H1 (cell line): ENCODE measurements at regions not wholly inside any gene's neighbourhood (a gene's known extent, or its start where the extent isn't known, plus 50 kb on each side); places are given as distances from the start of the nearest gene placed in this dataset.

Experiments
- CTCF ChIA-PET: fragments of 300-600 bp; sonication (Branson Sonifier 250); formaldehyde crosslinking; loops from one replicate; lab custom pipeline; 2021; ENCODE audit not compliant: partially characterized antibody; lab: Charles Lee
- POLR2A ChIA-PET: fragments of 300-600 bp; sonication (Branson Sonifier 250); formaldehyde crosslinking; loops from one replicate; lab custom pipeline; 2021; ENCODE audit warnings: inconsistent platforms; ENCODE audit not compliant: partially characterized antibody; lab: Charles Lee
- DNase-seq, 2 experiments: peaks; one replicate each; pipeline versions ENCODE4 v3.0.0 to v3.0.0-alpha.2; 2010 to 2022; ENCODE audit warnings: low spot score in 2 of 2, low read depth in 1 of 2, mixed read lengths in 1 of 2
- FAIRE-seq: peaks from 2 replicates; lab custom pipeline; 2011; peaks lifted over from hg19 to GRCh38; lab: Jason Lieb, UNC
- H2AFZ ChIP-seq: 2 replicates; pipeline ENCODE4 v1.8.1; 2012; ENCODE audit warnings: low read length, inconsistent platforms
- H2AK5ac ChIP-seq: 2 replicates; pipeline ENCODE4 v1.6.1; 2013; ENCODE audit warnings: low read depth, low read length
- H2BK120ac ChIP-seq: replicated peaks from 2 replicates; pipeline ENCODE3; 2013; ENCODE audit warnings: low read depth, low read length, inconsistent platforms
- H2BK12ac ChIP-seq: 2 replicates; pipeline ENCODE4 v1.6.1; 2013; ENCODE audit warnings: low read depth, low read length
- H2BK15ac ChIP-seq: 2 replicates; pipeline ENCODE4 v1.6.1; 2013; ENCODE audit warnings: low read length
- H2BK20ac ChIP-seq: 2 replicates; pipeline ENCODE4 v1.6.1; 2013; ENCODE audit warnings: low read length
- H2BK5ac ChIP-seq: 2 replicates; pipeline ENCODE4 v1.6.1; 2013; ENCODE audit warnings: low read depth, low read length
- H3K14ac ChIP-seq: 2 replicates; pipeline ENCODE4 v1.6.1; 2013; ENCODE audit warnings: inconsistent platforms; ENCODE audit not compliant: insufficient read length
- H3K18ac ChIP-seq: 2 replicates; pipeline ENCODE4 v1.6.1; 2013; ENCODE audit warnings: low read length; ENCODE audit errors: extremely low read depth
- H3K23ac ChIP-seq: 2 replicates; pipeline ENCODE4 v1.6.1; 2013; ENCODE audit warnings: inconsistent platforms; ENCODE audit not compliant: insufficient read length
- H3K23me2 ChIP-seq: 2 replicates; pipeline ENCODE4 v1.6.1; 2013; ENCODE audit warnings: low read depth, low read length
- H3K27ac ChIP-seq: 2 replicates; pipeline ENCODE4 v1.6.1; 2011; ENCODE audit warnings: low read depth, low read length, inconsistent platforms
- H3K27me3 ChIP-seq, 4 experiments: replicated peaks in 1 of 4; 1 replicate in 1 of 4; 2 replicates in 3 of 4; pipeline versions ENCODE4 v1.6.1 to v1.8.1; 2011 to 2013; ENCODE audit warnings: low read length in 3 of 4, mild to moderate bottlenecking in 3 of 4, inconsistent platforms in 2 of 4, mixed read lengths in 2 of 4, moderate library complexity in 1 of 4; ENCODE audit not compliant: control insufficient read depth in 3 of 4, insufficient read depth in 3 of 4; ENCODE audit errors: extremely low read depth in 1 of 4
- H3K36me3 ChIP-seq, 4 experiments: 2 replicates each; pipeline versions ENCODE4 v1.6.1 to v1.8.1; 2011 to 2013; ENCODE audit warnings: mild to moderate bottlenecking in 4 of 4, low read length in 3 of 4, moderate library complexity in 2 of 4, control low read depth in 1 of 4, inconsistent platforms in 1 of 4; ENCODE audit not compliant: insufficient read depth in 4 of 4, control insufficient read depth in 2 of 4
- H3K4ac ChIP-seq: replicated peaks from 2 replicates; pipeline ENCODE3; 2013; ENCODE audit warnings: low read length, low read depth, mixed read lengths, inconsistent platforms; ENCODE audit not compliant: insufficient read length
- H3K4me1 ChIP-seq, 4 experiments: replicated peaks in 1 of 4; 1 replicate in 1 of 4; 2 replicates in 3 of 4; pipeline versions ENCODE4 v1.6.1 to v1.8.1; 2011 to 2013; ENCODE audit warnings: low read length in 3 of 4, inconsistent platforms in 2 of 4, mixed read lengths in 1 of 4; ENCODE audit not compliant: insufficient read depth in 4 of 4, control insufficient read depth in 3 of 4
- H3K4me2 ChIP-seq, 2 experiments: 2 replicates each; pipeline versions ENCODE4 v1.6.1 to v1.8.1; 2011 to 2013; ENCODE audit warnings: low read depth in 2 of 2, low read length in 2 of 2, control low read depth in 1 of 2, inconsistent platforms in 1 of 2, mild to moderate bottlenecking in 1 of 2; ENCODE audit not compliant: insufficient read depth in 1 of 2
- H3K4me3 ChIP-seq, 4 experiments: fragments of 200-600, 300-600 bp in 1 of 4; sonication (generic), shearing (Covaris generic), sonication (Bioruptor Twin) in 1 of 4; 2 replicates each; pipeline versions ENCODE4 v1.5.1 to v1.8.1; 2011 to 2016; ENCODE audit warnings: low read length in 4 of 4, low read depth in 3 of 4, control low read depth in 2 of 4, inconsistent platforms in 2 of 4, mild to moderate bottlenecking in 2 of 4, mixed read lengths in 1 of 4, moderate library complexity in 1 of 4; ENCODE audit not compliant: insufficient read depth in 2 of 4; ENCODE audit errors: extremely low read depth in 1 of 4
- H3K56ac ChIP-seq: replicated peaks from 2 replicates; pipeline ENCODE3; 2013; ENCODE audit warnings: low read depth, mild to moderate bottlenecking, mixed read lengths, low read length, inconsistent platforms; ENCODE audit not compliant: insufficient read length
- H3K79me1 ChIP-seq: 2 replicates; pipeline ENCODE4 v1.6.1; 2013; ENCODE audit warnings: low read depth, low read length, control low read depth
- H3K79me2 ChIP-seq, 2 experiments: 2 replicates each; pipeline versions ENCODE4 v1.6.1 to v1.8.1; 2012 to 2013; ENCODE audit warnings: low read length in 2 of 2, mild to moderate bottlenecking in 2 of 2, inconsistent platforms in 1 of 2; ENCODE audit not compliant: insufficient read depth in 2 of 2, control insufficient read depth in 1 of 2
- H3K9ac ChIP-seq, 4 experiments: replicated peaks in 1 of 4; 1 replicate in 1 of 4; 2 replicates in 3 of 4; pipeline versions ENCODE4 v1.6.1 to v1.8.1; 2011 to 2013; ENCODE audit warnings: low read depth in 3 of 4, low read length in 3 of 4, control low read depth in 2 of 4, mild to moderate bottlenecking in 2 of 4, moderate library complexity in 2 of 4, inconsistent platforms in 1 of 4; ENCODE audit errors: extremely low read depth in 1 of 4
- H3K9me3 ChIP-seq, 2 experiments: 2 replicates each; pipeline versions ENCODE4 v1.6.1 to v1.8.1; 2012 to 2013; ENCODE audit warnings: mild to moderate bottlenecking in 2 of 2, moderate library complexity in 2 of 2, control low read depth in 1 of 2, inconsistent platforms in 1 of 2, low read depth in 1 of 2, low read length in 1 of 2, mixed read lengths in 1 of 2; ENCODE audit not compliant: insufficient read depth in 2 of 2
- H4K20me1 ChIP-seq, 2 experiments: replicated peaks in 1 of 2; 2 replicates each; pipeline versions ENCODE3 to v1.8.1; 2011 to 2013; ENCODE audit warnings: inconsistent platforms in 2 of 2, low read length in 2 of 2, mild to moderate bottlenecking in 1 of 2; ENCODE audit not compliant: insufficient read depth in 2 of 2, control insufficient read depth in 1 of 2
- H4K5ac ChIP-seq: 2 replicates; pipeline ENCODE4 v1.6.1; 2013; ENCODE audit warnings: low read length, low read depth, mixed read lengths, inconsistent platforms; ENCODE audit not compliant: insufficient read length
- H4K8ac ChIP-seq: 2 replicates; pipeline ENCODE4 v1.8.0; 2013; ENCODE audit warnings: mild to moderate bottlenecking, moderate library complexity, low read length, inconsistent platforms; ENCODE audit not compliant: insufficient read depth; ENCODE audit errors: extremely low read depth
- H4K91ac ChIP-seq: replicated peaks from 2 replicates; pipeline ENCODE3; 2013; ENCODE audit warnings: low read length, mixed read lengths, inconsistent platforms; ENCODE audit not compliant: insufficient read length
- ASH2L ChIP-seq: fragments of 200-600, 300-600 bp; sonication (generic); IDR thresholded peaks from one replicate; pipeline ENCODE4 v1.7.1; 2017; ENCODE audit warnings: low read length
- CBX5 ChIP-seq: fragments of 300-800, 300-1000 bp; sonication (generic); IDR thresholded peaks from 2 replicates; pipeline ENCODE4 v1.7.1; 2016; ENCODE audit warnings: antibody characterized with exemption, low read length, low read depth
- CREB1 ChIP-seq: IDR thresholded peaks from 2 replicates; pipeline ENCODE4 v1.6.1; 2012; ENCODE audit warnings: inconsistent platforms
- CTBP2 ChIP-seq: IDR thresholded peaks from 2 replicates; pipeline ENCODE4 v1.7.0; 2011; ENCODE audit warnings: borderline replicate concordance, mild to moderate bottlenecking, moderate library complexity, mixed read lengths, low read length; ENCODE audit not compliant: insufficient read depth, insufficient read length
- KDM4A ChIP-seq: IDR thresholded peaks from one replicate; pipeline ENCODE4 v1.7.1; 2012; ENCODE audit warnings: low read depth, mild to moderate bottlenecking, moderate library complexity, low read length, inconsistent platforms; ENCODE audit not compliant: severe bottlenecking
- KDM5A ChIP-seq: fragments of 200-600 bp; IDR thresholded peaks from 2 replicates; pipeline ENCODE4 v1.7.1; 2012; ENCODE audit warnings: mild to moderate bottlenecking, low read length, inconsistent platforms, mixed read lengths
- MAFK ChIP-seq: IDR thresholded peaks from 2 replicates; pipeline ENCODE4 v1.6.1; 2012; ENCODE audit warnings: low read depth, mild to moderate bottlenecking, improper control_type of control experiment, low read length
- NRF1 ChIP-seq: IDR thresholded peaks from 2 replicates; pipeline ENCODE4 v1.6.1; 2011; ENCODE audit warnings: mild to moderate bottlenecking, low read depth, low read length, improper control_type of control experiment
- POU5F1 ChIP-seq: IDR thresholded peaks from 2 replicates; pipeline ENCODE4 v1.6.1; 2011; ENCODE audit warnings: low read depth, mild to moderate bottlenecking, low read length, moderate library complexity
- RAD21 ChIP-seq, 2 experiments: IDR thresholded peaks in 1 of 2; conservative IDR thresholded peaks in 1 of 2; 2 replicates each; pipeline ENCODE4 v1.6.1; 2011; ENCODE audit warnings: low read depth in 2 of 2, low read length in 2 of 2, improper control_type of control experiment in 1 of 2, inconsistent platforms in 1 of 2, mild to moderate bottlenecking in 1 of 2, moderate library complexity in 1 of 2
- RBBP5 ChIP-seq: IDR thresholded peaks from 2 replicates; pipeline ENCODE4 v1.7.1; 2012; ENCODE audit warnings: low read depth, mild to moderate bottlenecking, inconsistent platforms, low read length, moderate library complexity, borderline replicate concordance
- RNF2 ChIP-seq: fragments of 200-900, 300-1000 bp; sonication (generic); IDR thresholded peaks from 2 replicates; pipeline ENCODE4 v1.7.1; 2016; ENCODE audit warnings: borderline replicate concordance, low read depth, mild to moderate bottlenecking, antibody characterized with exemption, low read length; ENCODE audit not compliant: poor library complexity, severe bottlenecking; ENCODE audit errors: missing control alignments
- TAF7 ChIP-seq: optimal IDR thresholded peaks from 2 replicates; pipeline ENCODE3; 2011; ENCODE audit warnings: low read depth, mild to moderate bottlenecking, inconsistent platforms, low read length, moderate library complexity, borderline replicate concordance
- TCF12 ChIP-seq: IDR thresholded peaks from 2 replicates; pipeline ENCODE4 v1.6.1; 2011; ENCODE audit warnings: low read depth, mild to moderate bottlenecking, low read length
- ZNF274 ChIP-seq: IDR thresholded peaks from 2 replicates; pipeline ENCODE4 v1.7.0; 2012; ENCODE audit warnings: low read length, borderline replicate concordance; ENCODE audit errors: extremely low read depth
- WGBS, 2 experiments: shearing (Covaris generic) in 1 of 2; methylation state at CpG; one replicate each; pipeline versions ENCODE4 v1.1.6 to v1.1.7; 2013 to 2015; ENCODE audit warnings: low lambda C conversion rate in 2 of 2, mixed read lengths in 2 of 2, inconsistent platforms in 1 of 2, low coverage in 1 of 2, missing lambda C conversion rate in 1 of 2; ENCODE audit not compliant: insufficient replicate concordance in 2 of 2, insufficient coverage in 1 of 2, insufficient read length in 1 of 2; ENCODE audit errors: extremely low coverage in 1 of 2, missing lambda C conversion rate in 1 of 2; 5-methylcytosine and 5-hydroxymethylcytosine counted together

GRCh38 chr21:16642353-16642752 lies 870.5 kb upstream of the CXADR start:
- Histone ChIP-seq H4K5ac (no peak overlapping the region), H3K4me1 (no peaks in the 10 kb centered on the region), H3K79me1 (no peaks in the 10 kb centered on the region), H3K36me3 (no peaks in the 10 kb centered on the region), H3K27ac (no peak overlapping the region), H2BK12ac (no peak overlapping the region), H3K4me3 (no peak overlapping the region), H2BK15ac (no peak overlapping the region), H2BK20ac (no peak overlapping the region), H3K4ac (no peak overlapping the region), H2BK5ac (no peak overlapping the region), H4K20me1 (no peaks in the 10 kb centered on the region), H2AK5ac (no peak overlapping the region), H3K56ac (no peak overlapping the region), H3K18ac (no peak overlapping the region), H3K4me2 (no peak overlapping the region), H3K27me3 (no peaks in the 10 kb centered on the region; a peak in 1 of 7 replicates), H4K91ac (no peak overlapping the region), H2AFZ (no peak overlapping the region), H3K79me2 (no peaks in the 10 kb centered on the region), H3K9ac (no peak overlapping the region), H4K8ac (no peak overlapping the region), H2BK120ac (no peak overlapping the region), H3K23ac (no peak overlapping the region), H3K23me2 (no peaks in the 10 kb centered on the region; the same call in 1 of the 2 replicates), H3K9me3 (peaks cover 0 to 4% of the 10 kb centered on the region in 2 experiments; a peak in 1 of 4 replicates), H3K14ac (no peak overlapping the region)
- DNase-seq (no peak), FAIRE-seq (no peak)
- 89% methylated on average over 1 of the region's 1 CpG; no CpG with 5 or more reads in 1 of the 2 experiments for WGBS, 2 experiments
- POLR2A ChIA-PET, result no interaction called here
- CTCF ChIA-PET, result no interaction called here
- TF ChIP-seq ZNF274 (no peak), CREB1 (no peak), RBBP5 (no peak), RNF2 (no peak), CBX5 (no peak), ASH2L (no peak), TAF7 (no peak), RAD21 (IDR thresholded peaks at IDR 0.05 in 1 of 2, conservative IDR thresholded peaks at IDR 0.05 in 1 of 2; ENCODE audit: low read depth in 2 of 2, low read length in 2 of 2) (no peak), CTBP2 (no peak), TCF12 (no peak), KDM5A (no peak), NRF1 (no peak), KDM4A (no peak), POU5F1 (no peak), MAFK (no peak)
